ENCODE measurements at regions not wholly inside any gene's neighbourhood (a gene's known extent, or its start where the extent isn't known, plus 50 kb on each side); places are given as distances from the start of the nearest gene placed in this dataset.

DNA sequence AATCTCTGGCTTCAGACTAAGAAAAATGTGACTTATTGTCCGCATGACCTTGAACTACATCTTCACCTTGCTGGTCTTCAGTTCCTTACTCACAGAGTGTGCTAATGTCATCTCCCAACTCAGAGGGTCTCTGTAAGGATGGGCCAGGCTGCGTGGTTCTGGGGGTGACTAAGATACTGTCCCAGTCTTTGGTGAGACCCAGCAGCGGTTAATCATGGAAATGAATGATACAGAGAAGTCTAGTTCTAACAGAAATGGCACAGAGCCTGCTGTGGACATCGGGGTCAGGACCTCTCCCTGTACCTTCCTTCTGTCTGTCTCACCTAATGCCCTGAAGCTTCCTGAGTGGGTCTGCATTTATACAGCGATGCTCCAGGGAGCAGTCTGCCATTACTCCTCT, 662.7 kb upstream of the HS6ST1 start:
- H3K27me3 ChIP-seq = no peaks in the 10 kb centered on the region
- H3K4me1 ChIP-seq = no peaks in the 10 kb centered on the region
- TF ChIP-seq, protein P1, sequence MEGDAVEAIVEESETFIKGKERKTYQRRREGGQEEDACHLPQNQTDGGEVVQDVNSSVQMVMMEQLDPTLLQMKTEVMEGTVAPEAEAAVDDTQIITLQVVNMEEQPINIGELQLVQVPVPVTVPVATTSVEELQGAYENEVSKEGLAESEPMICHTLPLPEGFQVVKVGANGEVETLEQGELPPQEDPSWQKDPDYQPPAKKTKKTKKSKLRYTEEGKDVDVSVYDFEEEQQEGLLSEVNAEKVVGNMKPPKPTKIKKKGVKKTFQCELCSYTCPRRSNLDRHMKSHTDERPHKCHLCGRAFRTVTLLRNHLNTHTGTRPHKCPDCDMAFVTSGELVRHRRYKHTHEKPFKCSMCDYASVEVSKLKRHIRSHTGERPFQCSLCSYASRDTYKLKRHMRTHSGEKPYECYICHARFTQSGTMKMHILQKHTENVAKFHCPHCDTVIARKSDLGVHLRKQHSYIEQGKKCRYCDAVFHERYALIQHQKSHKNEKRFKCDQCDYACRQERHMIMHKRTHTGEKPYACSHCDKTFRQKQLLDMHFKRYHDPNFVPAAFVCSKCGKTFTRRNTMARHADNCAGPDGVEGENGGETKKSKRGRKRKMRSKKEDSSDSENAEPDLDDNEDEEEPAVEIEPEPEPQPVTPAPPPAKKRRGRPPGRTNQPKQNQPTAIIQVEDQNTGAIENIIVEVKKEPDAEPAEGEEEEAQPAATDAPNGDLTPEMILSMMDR (IDR thresholded peaks at IDR 0.05; ENCODE audit: low read depth, low read length) = no peak
- no peaks in the 10 kb centered on the region for H3K36me3 ChIP-seq
- no peaks in the 10 kb centered on the region for H3K9me3 ChIP-seq
- H3K4me3 ChIP-seq (ENCODE audit: low read depth, low read length) = no peak overlapping the region
- no peak for DNase-seq

DNA sequence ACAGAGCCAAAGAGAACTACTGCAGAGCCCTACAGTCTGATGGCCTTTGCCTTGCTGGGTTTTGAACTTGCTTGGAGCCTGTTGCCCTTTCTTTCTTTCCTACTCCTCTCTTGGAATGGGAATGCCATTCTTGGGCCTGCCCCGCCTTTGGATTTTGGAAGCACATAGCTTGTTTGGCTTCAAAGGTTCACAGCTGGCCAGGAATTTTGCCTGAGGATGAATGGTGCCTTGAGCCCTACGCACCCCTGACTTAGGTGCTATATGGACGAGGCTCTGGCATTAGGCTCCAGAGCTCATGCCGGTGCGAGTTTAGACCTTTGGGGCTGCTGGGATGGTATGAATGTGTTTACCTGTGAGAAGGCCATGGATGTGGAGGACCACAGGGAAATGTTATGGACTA, 663.3 kb upstream of the HS6ST1 start:
- Histone ChIP-seq H3K36me3 (no peaks in the 10 kb centered on the region), H3K9me3 (no peaks in the 10 kb centered on the region), H3K4me3 (ENCODE audit: low read depth, low read length) (no peak overlapping the region), H3K27me3 (no peaks in the 10 kb centered on the region), H3K4me1 (no peaks in the 10 kb centered on the region)
- TF ChIP-seq, protein P1 (IDR thresholded peaks at IDR 0.05; ENCODE audit: low read depth, low read length) = no peak
- no peak for DNase-seq

- no peaks in the 10 kb centered on the region for H3K9me3 ChIP-seq
- DNase-seq = no peak
- H3K4me3 ChIP-seq (ENCODE audit: low read depth, low read length) = no peak overlapping the region
- H3K27me3 ChIP-seq = no peaks in the 10 kb centered on the region
- no peaks in the 10 kb centered on the region for H3K4me1 ChIP-seq
- no peaks in the 10 kb centered on the region for H3K36me3 ChIP-seq
- TF ChIP-seq, protein P1 (IDR thresholded peaks at IDR 0.05; ENCODE audit: low read depth, low read length) = no peak
These were observed 664.0 kb upstream of the HS6ST1 start for GRCh38 chr2:128982670-128983069.

DNA sequence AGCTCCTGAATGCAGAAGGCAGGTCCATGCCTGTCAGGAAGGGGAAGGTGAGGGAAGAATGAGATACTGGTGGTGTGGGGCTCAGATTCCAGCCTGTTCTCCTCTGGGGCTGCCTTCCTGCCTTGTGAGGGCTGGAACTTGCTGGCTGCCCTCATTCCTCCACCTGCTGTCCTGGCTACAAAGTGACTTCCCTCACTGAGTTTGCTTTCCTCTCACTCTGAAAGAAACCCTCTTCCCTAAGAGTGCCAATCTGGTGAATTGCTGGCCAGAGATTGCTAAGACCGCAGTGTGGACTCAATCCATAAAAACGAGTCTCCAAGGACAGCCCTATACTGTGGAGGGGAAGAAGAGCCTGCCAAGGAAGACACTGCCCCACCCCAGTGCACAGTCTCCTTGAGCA, 664.4 kb upstream of the HS6ST1 start:
- no peaks in the 10 kb centered on the region for H3K27me3 ChIP-seq
- no peaks in the 10 kb centered on the region for H3K4me1 ChIP-seq
- DNase-seq = no peak
- no peaks in the 10 kb centered on the region for H3K9me3 ChIP-seq
- TF ChIP-seq, protein P1 (IDR thresholded peaks at IDR 0.05; ENCODE audit: low read depth, low read length) = no peak
- H3K36me3 ChIP-seq = no peaks in the 10 kb centered on the region
- no peak overlapping the region for H3K4me3 ChIP-seq (ENCODE audit: low read depth, low read length)

GRCh38 chr2:128984081-128984480, 665.4 kb upstream of the HS6ST1 start:
- DNase-seq = no peak
- Histone ChIP-seq H3K4me1 (no peaks in the 10 kb centered on the region), H3K9me3 (no peaks in the 10 kb centered on the region), H3K36me3 (no peaks in the 10 kb centered on the region), H3K4me3 (ENCODE audit: low read depth, low read length) (no peak overlapping the region), H3K27me3 (no peaks in the 10 kb centered on the region)
- TF ChIP-seq, protein P1 (IDR thresholded peaks at IDR 0.05; ENCODE audit: low read depth, low read length) = no peak

DNA sequence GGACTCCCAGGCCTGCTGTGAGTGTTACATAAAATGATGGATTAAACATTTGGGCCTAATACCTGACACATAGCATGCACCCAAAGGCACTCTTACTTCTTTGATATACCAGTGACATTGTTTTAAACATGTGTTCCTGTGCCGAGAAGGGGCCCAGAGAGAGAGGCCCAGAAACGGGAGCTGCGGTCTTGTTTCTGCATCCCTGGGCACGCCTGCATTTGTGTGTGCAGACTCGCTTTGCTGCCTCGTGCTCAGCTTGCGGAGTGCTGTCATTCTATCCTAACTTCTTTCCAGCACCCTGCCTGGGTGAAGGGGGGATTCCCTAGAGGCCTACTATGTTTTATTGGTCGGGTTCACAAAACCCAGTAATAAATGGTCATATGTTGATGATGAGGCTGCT, 666.2 kb upstream of the HS6ST1 start:
- H3K9me3 ChIP-seq = no peaks in the 10 kb centered on the region
- H3K36me3 ChIP-seq = no peaks in the 10 kb centered on the region
- H3K27me3 ChIP-seq = no peaks in the 10 kb centered on the region
- H3K4me1 ChIP-seq = no peaks in the 10 kb centered on the region
- TF ChIP-seq, protein P1 (IDR thresholded peaks at IDR 0.05; ENCODE audit: low read depth, low read length) = no peak
- no peak overlapping the region for H3K4me3 ChIP-seq (ENCODE audit: low read depth, low read length)
- no peak for DNase-seq
